HG03060 (cell line): ENCODE measurements at regions not wholly inside any gene's neighbourhood (a gene's known extent, or its start where the extent isn't known, plus 50 kb on each side); places are given as distances from the start of the nearest gene placed in this dataset.
A peak's percentile ranks its signal among the peaks of the same experiment; 100 is the strongest.
"Not testable (repeated sequence)": the region's sequence is repeated elsewhere in the genome, so short reads cannot be mapped to it uniquely, and the experiment has no call there.

Source experiments
- ATAC-seq: cut with Tn5 transposase; IDR thresholded peaks from one replicate; pipeline ENCODE4 v1.9.1; 2021; ENCODE audit warnings: low read depth, moderate number of reproducible peaks; ENCODE audit not compliant: unreplicated experiment

DNA sequence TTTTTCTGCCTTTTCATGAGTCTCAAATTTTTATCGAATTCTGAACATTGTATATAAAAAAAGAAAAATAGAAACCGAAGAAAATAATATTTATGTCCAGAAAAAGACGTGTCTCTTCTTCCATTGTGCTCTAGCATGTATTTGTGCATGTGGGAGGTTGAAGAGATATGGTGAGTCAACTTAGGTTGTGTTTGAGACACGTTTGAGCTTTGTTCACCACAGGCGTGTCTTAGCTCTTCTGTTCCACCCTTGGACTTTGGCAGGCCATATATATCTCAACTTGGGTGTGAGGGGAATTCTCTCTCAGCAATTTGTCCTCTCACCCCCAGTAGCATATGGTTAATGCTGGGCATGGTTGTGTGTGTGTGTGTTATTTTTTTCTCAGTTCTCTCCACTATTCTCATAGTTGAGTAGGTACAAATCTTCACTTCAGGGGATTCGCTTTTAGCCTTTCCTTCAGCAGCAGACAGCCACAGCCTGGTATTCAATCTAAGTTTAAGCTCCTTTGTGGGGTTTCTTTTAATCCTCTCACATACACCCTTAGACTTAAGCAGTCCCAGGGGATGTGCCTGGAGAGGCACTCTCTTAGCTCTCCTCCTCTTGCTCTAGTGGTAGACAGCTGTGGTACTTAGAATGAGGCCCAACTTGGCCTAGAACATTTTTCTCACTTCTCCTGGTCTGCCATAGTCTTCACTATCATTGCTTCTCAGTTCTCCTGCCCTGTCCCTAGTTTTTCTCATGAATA, 286.5 kb upstream of the RBMS3 start:
- ATAC-seq, result no peak

DNA sequence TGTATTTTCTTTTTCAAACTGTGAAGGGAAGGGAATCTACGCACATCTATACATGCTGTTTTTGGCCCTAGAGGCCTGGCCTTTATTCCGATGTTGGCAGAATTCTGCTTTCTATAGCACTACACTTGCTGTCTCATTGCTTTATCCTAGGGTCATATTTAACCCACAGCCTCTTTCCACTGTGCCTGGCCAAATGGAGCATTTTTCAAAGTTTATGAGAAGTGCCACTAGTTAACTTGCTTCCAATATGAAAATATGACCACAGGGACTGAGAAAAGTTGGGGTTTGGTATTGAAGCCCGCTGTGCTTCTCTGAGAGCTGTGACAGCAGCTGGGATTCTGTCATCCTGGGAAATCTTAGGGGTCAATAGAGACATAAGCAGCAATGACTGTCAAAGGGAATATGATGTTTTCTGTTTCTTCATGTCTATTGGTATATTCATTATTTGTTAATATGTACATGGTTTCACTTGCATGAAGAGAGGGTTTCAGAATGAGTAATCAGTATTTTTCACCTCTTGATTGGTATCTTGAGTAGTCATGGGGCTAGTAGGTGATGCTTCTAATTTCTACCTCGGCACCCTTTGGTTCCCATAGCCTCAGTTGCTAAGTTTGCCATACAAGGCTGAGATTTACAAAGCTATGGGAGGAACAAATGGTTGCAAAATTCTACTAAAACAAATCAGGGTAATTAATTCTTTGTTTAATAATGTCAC, 275.8 kb upstream of the RBMS3 start:
- peak; percentile 100 for ATAC-seq

DNA sequence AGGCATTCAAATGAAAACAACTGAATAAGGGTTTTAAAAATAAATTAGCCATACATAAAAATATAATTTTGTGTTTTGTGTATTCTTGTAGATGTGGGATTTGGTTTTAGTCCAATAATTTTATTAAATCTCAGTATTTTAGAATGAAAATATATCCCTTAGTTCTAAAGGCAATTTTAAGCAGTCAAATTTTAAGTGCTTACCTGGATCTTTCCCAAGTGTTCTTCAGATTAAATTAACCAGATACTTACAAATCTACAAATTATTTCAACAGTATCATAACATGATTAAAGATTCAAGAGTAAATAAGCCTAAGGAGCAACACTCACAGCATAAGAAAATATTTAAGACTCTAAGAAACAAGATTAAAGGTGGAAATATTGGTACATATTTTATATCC, 275.0 kb upstream of the RBMS3 start:
- no peak for ATAC-seq

DNA sequence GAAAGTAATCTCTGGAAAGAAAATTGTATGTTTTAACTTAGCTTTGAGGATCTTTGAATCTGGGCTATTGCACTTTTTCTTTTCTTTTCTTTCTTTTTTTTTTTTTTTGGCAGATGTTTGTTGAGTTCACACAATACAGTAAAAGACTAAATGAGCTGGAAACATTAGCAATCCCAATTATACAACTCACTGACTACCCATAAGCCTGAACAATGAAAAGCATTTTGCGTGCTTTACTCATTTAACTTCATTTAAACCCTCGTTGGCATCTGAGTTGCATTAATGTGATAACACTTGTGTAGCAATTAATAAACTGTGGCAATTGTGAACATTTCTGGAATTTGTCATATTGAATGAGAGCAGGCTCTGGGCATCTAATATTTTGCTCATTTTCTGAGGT, 269.4 kb upstream of the RBMS3 start:
- no peak for ATAC-seq

GRCh38 chr3:29011966-29012365, 268.9 kb upstream of the RBMS3 start:
- no peak for ATAC-seq

DNA sequence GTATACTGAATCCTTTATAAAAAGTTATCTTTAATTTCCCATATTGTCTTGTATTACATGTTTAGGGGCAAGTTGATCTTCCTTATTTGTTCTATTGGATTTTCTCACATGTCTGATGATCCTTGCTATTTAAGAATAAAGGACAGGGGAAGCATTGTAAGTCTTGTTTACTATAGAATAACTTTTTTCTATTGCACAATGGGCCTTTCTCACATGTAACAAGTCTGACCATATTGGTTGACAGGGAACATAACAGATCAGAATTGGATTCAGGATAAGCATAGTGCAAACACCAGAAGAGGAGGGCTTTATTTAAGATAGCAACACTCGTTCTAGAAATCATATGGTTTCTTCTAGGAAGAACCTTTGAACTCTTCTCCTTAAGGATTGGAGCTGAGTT, 257.9 kb upstream of the RBMS3 start:
- no peak for ATAC-seq

DNA sequence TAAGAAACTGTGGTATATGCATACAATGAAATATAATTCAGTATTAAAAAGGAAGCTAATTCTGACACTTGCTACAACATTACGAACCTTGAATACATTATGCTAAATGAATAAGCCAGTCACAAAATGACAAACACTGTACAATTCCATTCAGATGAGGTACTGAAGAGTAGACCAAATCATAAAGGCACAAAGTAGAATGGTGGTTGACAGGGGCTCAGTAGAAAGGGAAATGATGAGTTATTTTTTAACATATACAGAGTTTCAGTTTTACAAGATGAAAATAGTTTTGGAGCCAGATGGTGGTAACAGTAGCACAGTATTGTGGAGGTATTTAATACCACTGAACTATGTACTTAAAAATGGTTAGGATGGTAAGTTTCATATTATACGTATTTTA, 254.6 kb upstream of the RBMS3 start:
- peak; percentile 92 for ATAC-seq

DNA sequence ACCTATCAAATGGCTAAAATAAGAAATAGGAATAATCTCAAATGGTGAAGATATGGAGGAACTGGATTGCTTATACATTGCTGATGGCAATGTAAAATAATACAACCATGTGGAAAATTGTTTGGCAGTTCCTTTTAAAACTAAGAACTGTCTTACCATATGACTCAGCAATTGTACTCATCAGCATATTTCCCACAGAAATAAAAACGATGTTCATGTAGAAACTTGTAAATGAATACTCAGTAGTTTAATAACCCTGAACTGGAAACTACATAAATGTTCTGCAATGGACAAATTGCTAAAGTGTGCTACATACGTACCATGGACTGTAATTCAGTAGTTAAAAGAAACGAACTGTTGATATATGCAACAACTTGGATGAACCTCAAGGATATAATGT, 253.9 kb upstream of the RBMS3 start:
- ATAC-seq, result no peak

- not testable (repeated sequence) for ATAC-seq
Observed at GRCh38 chr3:29031175-29031574, 249.7 kb upstream of the RBMS3 start.

DNA sequence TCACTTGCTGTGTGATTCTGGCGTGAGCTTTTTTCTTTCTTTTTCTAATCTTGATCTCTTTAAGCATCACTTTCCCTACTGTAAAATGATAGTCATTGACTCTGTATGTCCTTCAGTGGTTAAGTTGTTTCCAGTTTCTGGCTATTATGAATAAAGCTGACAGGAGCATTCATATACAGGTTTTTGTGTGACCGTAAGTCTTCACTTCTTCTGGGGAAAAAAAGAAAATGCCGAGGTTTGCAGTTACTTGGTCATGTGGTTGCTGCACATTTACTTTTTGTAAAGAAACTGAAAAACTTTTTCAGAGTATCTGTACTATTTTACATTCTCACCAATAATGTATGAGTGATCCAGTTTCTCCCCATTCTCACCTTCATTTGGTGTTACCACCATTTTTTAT, 247.4 kb upstream of the RBMS3 start:
- no peak for ATAC-seq

DNA sequence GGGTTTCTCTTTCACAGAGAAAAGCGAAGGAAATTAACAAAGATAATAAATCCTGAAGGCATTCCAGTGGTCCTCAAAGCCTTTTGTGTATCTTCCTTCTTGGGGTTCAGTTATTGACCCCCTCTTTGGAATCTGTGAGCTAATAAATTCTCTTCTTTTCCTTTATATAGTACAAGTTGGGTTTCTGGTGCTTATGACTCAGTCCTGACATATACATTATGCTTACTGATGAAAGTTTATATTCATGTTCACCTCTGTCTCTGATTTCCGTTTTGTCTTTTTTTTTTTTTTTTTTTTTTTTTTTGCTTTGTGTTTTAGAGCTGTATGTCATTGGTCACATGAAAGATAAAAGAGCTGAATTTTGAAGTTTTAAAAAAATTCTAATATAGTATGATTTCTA, 230.7 kb upstream of the RBMS3 start:
- ATAC-seq, result no peak

GRCh38 chr3:29057326-29057725, 223.5 kb upstream of the RBMS3 start:
- ATAC-seq, result no peak

- ATAC-seq, result no peak
Observed at GRCh38 chr3:29064085-29064484, 216.8 kb upstream of the RBMS3 start.

DNA sequence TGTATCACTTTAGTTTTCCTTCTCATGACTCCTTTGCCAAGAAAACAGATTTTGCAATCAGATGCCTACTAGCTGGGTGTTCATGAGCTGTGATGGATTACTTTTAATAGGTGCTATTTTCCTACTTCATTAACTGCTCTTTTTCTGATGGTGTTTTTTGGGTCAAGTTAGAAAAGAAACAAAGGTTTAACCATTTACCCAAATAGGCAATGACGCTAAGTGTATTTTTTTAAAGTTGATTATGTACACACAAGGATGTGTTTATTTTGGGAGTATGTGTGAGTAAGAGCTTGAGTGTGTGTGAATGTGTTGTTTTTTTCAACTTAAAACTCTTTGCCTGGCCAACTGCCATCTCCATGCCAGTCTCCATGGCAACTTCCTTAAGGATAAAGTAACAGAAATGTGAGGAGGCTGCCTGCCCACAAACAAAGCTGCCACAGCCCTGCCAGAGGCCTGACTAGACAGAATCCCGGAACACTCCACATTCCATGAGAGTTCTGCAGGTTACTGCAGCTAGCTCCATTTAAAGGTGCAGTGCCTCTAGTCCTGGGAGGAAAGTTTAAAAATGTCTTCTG, 215.6 kb upstream of the RBMS3 start:
- no peak for ATAC-seq

- no peak for ATAC-seq
Observed at GRCh38 chr3:29067007-29067406, 213.9 kb upstream of the RBMS3 start.

DNA sequence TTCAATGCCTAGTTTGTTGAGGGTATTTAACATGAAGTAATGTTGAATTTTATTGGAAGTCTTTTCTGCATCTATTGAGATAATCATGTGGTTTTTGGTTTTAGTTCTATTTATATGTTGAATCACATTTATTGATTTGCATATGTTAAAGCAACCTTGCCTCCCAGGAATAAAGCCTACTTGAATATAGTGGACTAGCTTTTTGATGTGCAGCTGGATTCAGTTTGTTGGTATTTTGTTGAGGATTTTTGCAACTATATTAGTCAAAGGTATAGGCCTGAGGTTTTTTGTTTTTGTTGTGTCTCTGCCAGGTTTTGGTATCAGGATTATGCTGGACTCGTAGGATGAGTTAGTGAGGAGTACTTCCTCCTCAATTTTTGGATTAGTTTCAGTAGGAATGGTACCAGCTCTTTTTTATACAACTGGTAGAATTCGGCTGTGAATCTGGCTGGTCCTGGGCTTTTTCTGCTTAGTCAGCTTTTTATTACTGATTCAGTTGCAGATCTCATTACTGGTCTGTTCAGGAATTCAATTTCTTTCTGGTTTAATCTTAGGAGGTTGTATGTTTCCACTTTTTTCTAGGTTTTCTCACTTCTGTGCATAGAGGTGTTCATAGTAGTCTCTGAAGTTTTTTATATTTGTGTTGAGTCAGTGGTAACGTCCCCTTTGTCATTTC, 209.8 kb upstream of the RBMS3 start:
- no peak for ATAC-seq

DNA sequence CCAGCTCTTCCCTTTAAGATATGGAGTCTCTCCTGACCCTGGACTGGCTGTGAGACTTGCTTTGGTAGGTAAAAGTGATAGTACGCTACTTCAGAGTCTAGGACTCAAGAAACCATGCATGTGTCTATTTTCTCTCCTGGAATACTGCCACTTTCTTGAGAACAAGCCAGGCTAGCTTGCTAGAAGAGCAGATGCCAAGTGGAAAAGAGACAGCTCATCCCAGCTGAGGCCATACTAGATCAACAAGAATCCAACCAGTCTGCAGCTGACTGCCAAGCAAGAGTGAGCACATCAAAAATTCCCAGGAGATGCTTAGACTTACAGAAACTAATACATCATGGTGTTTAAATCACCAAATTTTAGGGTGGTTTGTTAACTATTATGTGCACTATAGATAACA, 208.3 kb upstream of the RBMS3 start:
- no peak for ATAC-seq

- ATAC-seq, result no peak
Observed at GRCh38 chr3:29077356-29077755, 203.5 kb upstream of the RBMS3 start.

GRCh38 chr3:29079358-29079757, 201.5 kb upstream of the RBMS3 start:
- no peak for ATAC-seq

- ATAC-seq, result no peak
Observed at GRCh38 chr3:29080967-29081366, 199.9 kb upstream of the RBMS3 start.

- no peak for ATAC-seq
Observed at GRCh38 chr3:29083081-29083480, 197.8 kb upstream of the RBMS3 start.
